ENCODE measurements at regions not wholly inside any gene's neighbourhood (a gene's known extent, or its start where the extent isn't known, plus 50 kb on each side); places are given as distances from the start of the nearest gene placed in this dataset.

- DNase-seq, result no peak
- in situ Hi-C loops (cut with MboI; ENCODE audit: low pct_unique_long_range_greater_than_20kb, low sequenced_read_pairs), result no loop called here
Measured at GRCh38 chr16:52251495-52251894, 295.4 kb downstream of the TOX3 start.

GRCh38 chr16:52247737-52248136, 299.2 kb downstream of the TOX3 start:
- DNase-seq, result no peak
- in situ Hi-C loops (cut with MboI; ENCODE audit: low pct_unique_long_range_greater_than_20kb, low sequenced_read_pairs), result no loop called here

GRCh38 chr16:52238710-52239109, 308.2 kb downstream of the TOX3 start:
- DNase-seq, result no peak
- in situ Hi-C loops (cut with MboI; ENCODE audit: low pct_unique_long_range_greater_than_20kb, low sequenced_read_pairs), result no loop called here

GRCh38 chr16:52237823-52238222, 309.1 kb downstream of the TOX3 start:
- no peak for DNase-seq
- in situ Hi-C loops (cut with MboI; ENCODE audit: low pct_unique_long_range_greater_than_20kb, low sequenced_read_pairs), result no loop called here

- in situ Hi-C loops (cut with MboI; ENCODE audit: low pct_unique_long_range_greater_than_20kb, low sequenced_read_pairs), result no loop called here
- DNase-seq, result no peak
Measured at GRCh38 chr16:52235186-52235585, 311.8 kb downstream of the TOX3 start.

GRCh38 chr16:52234626-52235025, 312.3 kb downstream of the TOX3 start:
- no peak for DNase-seq
- in situ Hi-C loops (cut with MboI; ENCODE audit: low pct_unique_long_range_greater_than_20kb, low sequenced_read_pairs), result no loop called here

- in situ Hi-C loops (cut with MboI; ENCODE audit: low pct_unique_long_range_greater_than_20kb, low sequenced_read_pairs), result no loop called here
- DNase-seq, result no peak
Measured at GRCh38 chr16:52229471-52229870, 317.5 kb downstream of the TOX3 start.

GRCh38 chr16:52227851-52228250, 319.1 kb downstream of the TOX3 start:
- in situ Hi-C loops (cut with MboI; ENCODE audit: low pct_unique_long_range_greater_than_20kb, low sequenced_read_pairs), result no loop called here
- no peak for DNase-seq

GRCh38 chr16:52212841-52213240, 334.1 kb downstream of the TOX3 start:
- DNase-seq, result no peak
- in situ Hi-C loops (cut with MboI; ENCODE audit: low pct_unique_long_range_greater_than_20kb, low sequenced_read_pairs), result no loop called here

GRCh38 chr16:52209227-52209626, 337.7 kb downstream of the TOX3 start:
- in situ Hi-C loops (cut with MboI; ENCODE audit: low pct_unique_long_range_greater_than_20kb, low sequenced_read_pairs), result no loop called here
- no peak for DNase-seq

- in situ Hi-C loops (cut with MboI; ENCODE audit: low pct_unique_long_range_greater_than_20kb, low sequenced_read_pairs), result no loop called here
- no peak for DNase-seq
Measured at GRCh38 chr16:52203096-52203495, 343.8 kb downstream of the TOX3 start.

GRCh38 chr16:52193441-52193840, 353.5 kb downstream of the TOX3 start:
- in situ Hi-C loops (cut with MboI; ENCODE audit: low pct_unique_long_range_greater_than_20kb, low sequenced_read_pairs), result loop anchor here (25.0 kb wide), 1 partner anchor 819 kb away; no protein-coding TSS in a partner anchor
- DNase-seq, result no peak

- DNase-seq, result peak; percentile 59
- in situ Hi-C loops (cut with MboI; ENCODE audit: low pct_unique_long_range_greater_than_20kb, low sequenced_read_pairs), result loop anchor here (25.0 kb wide), 1 partner anchor 821 kb away; no protein-coding TSS in a partner anchor
Measured at GRCh38 chr16:52191531-52192134, 355.3 kb downstream of the TOX3 start.

- no peak for DNase-seq
- in situ Hi-C loops (cut with MboI; ENCODE audit: low pct_unique_long_range_greater_than_20kb, low sequenced_read_pairs), result loop anchor here (25.0 kb wide), 1 partner anchor 828 kb away; no protein-coding TSS in a partner anchor
Measured at GRCh38 chr16:52184336-52184735, 362.6 kb downstream of the TOX3 start.

- DNase-seq, result no peak
- in situ Hi-C loops (cut with MboI; ENCODE audit: low pct_unique_long_range_greater_than_20kb, low sequenced_read_pairs), result loop anchor here (25.0 kb wide), 1 partner anchor 829 kb away; no protein-coding TSS in a partner anchor
Measured at GRCh38 chr16:52182840-52183239, 364.1 kb downstream of the TOX3 start.

GRCh38 chr16:52174168-52174567, 372.8 kb downstream of the TOX3 start:
- in situ Hi-C loops (cut with MboI; ENCODE audit: low pct_unique_long_range_greater_than_20kb, low sequenced_read_pairs), result no loop called here
- DNase-seq, result no peak

GRCh38 chr16:52171481-52171880, 375.5 kb downstream of the TOX3 start:
- DNase-seq, result no peak
- in situ Hi-C loops (cut with MboI; ENCODE audit: low pct_unique_long_range_greater_than_20kb, low sequenced_read_pairs), result no loop called here

GRCh38 chr16:52167328-52167727, 379.6 kb downstream of the TOX3 start:
- in situ Hi-C loops (cut with MboI; ENCODE audit: low pct_unique_long_range_greater_than_20kb, low sequenced_read_pairs), result no loop called here
- DNase-seq, result no peak

GRCh38 chr16:52165961-52166360, 381.0 kb downstream of the TOX3 start:
- in situ Hi-C loops (cut with MboI; ENCODE audit: low pct_unique_long_range_greater_than_20kb, low sequenced_read_pairs), result no loop called here
- no peak for DNase-seq

- in situ Hi-C loops (cut with MboI; ENCODE audit: low pct_unique_long_range_greater_than_20kb, low sequenced_read_pairs), result no loop called here
- DNase-seq, result no peak
Measured at GRCh38 chr16:52149003-52149402, 397.9 kb downstream of the TOX3 start.

GRCh38 chr16:52141871-52142270, 405.1 kb downstream of the TOX3 start:
- in situ Hi-C loops (cut with MboI; ENCODE audit: low pct_unique_long_range_greater_than_20kb, low sequenced_read_pairs), result no loop called here
- DNase-seq, result no peak

All from KBM-7 (cell line).